ENCODE measurements at regions not wholly inside any gene's neighbourhood (a gene's known extent, or its start where the extent isn't known, plus 50 kb on each side); places are given as distances from the start of the nearest gene placed in this dataset.

DNA sequence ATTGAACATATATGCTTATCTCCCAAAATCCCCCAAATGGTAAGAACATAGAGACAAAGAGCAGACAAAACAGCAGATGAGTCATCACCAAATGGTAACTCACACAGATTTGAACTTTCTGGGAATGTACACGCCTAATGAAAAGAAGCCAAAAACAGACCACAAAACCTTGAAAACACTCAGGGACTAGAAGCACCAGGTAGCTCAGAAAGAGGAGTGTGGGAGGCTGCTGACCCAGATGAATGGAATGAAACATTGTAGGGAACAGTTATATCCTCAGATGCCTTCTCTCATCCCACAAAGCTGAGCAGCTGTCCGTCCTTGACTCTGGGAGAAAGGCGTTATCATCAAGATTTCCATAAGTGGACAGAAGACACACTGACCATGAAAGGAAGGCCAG, 307.0 kb upstream of the USP25 start:
- no peaks in the 10 kb centered on the region for H3K4me1 ChIP-seq
- H3K27me3 ChIP-seq: no peaks in the 10 kb centered on the region
- TF ChIP-seq, protein P1, sequence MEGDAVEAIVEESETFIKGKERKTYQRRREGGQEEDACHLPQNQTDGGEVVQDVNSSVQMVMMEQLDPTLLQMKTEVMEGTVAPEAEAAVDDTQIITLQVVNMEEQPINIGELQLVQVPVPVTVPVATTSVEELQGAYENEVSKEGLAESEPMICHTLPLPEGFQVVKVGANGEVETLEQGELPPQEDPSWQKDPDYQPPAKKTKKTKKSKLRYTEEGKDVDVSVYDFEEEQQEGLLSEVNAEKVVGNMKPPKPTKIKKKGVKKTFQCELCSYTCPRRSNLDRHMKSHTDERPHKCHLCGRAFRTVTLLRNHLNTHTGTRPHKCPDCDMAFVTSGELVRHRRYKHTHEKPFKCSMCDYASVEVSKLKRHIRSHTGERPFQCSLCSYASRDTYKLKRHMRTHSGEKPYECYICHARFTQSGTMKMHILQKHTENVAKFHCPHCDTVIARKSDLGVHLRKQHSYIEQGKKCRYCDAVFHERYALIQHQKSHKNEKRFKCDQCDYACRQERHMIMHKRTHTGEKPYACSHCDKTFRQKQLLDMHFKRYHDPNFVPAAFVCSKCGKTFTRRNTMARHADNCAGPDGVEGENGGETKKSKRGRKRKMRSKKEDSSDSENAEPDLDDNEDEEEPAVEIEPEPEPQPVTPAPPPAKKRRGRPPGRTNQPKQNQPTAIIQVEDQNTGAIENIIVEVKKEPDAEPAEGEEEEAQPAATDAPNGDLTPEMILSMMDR (IDR thresholded peaks at IDR 0.05): no peak
- no peaks in the 10 kb centered on the region for H3K36me3 ChIP-seq
- H3K4me3 ChIP-seq: no peak overlapping the region
- no peak for ATAC-seq
- no peak overlapping the region for H3K27ac ChIP-seq
- DNase-seq: no peak
- intact Hi-C loops (cut with DNase I): no loop called here
- H3K9me3 ChIP-seq: no peaks in the 10 kb centered on the region

DNA sequence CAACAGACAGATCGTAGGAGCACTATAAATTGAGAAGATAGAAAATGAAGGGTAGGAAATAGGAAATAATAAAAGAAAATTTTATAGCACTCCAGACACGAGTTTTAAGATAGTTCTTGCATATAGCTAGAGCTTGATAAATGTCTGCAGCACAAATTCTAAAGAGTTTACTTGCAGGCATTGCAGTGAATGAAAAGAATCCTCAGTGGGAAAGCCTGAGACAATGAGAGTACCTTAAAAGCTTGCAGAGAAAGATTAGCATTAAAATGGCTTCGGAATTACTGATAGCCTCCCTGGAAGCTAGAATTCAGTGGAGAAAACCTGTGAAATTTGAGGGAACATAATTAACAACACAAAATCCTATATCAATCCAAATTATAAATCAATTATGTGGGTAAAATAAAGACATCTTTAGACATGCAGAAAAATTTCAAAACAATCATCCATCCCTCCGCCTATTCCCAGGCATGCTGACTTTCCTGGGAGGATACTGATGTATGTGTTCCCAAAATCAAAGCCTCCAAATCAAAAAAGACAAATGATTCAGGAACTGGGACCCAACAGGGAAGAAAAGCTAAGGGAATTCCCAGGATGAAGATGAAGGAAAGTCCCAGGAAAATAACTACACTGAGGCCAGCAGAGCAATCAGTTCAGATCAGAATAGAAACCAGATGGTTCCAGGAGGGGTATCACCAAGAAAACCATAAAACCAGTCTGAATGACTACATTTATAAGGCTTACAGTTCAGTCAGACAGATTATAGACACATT, 305.9 kb upstream of the USP25 start:
- Histone ChIP-seq H3K27me3 (no peaks in the 10 kb centered on the region), H3K4me3 (no peak overlapping the region), H3K4me1 (no peaks in the 10 kb centered on the region), H3K36me3 (no peaks in the 10 kb centered on the region), H3K27ac (no peak overlapping the region), H3K9me3 (no peaks in the 10 kb centered on the region)
- no peak for DNase-seq
- no peak for ATAC-seq
- intact Hi-C loops (cut with DNase I): no loop called here
- TF ChIP-seq, protein P1 (IDR thresholded peaks at IDR 0.05): no peak

DNA sequence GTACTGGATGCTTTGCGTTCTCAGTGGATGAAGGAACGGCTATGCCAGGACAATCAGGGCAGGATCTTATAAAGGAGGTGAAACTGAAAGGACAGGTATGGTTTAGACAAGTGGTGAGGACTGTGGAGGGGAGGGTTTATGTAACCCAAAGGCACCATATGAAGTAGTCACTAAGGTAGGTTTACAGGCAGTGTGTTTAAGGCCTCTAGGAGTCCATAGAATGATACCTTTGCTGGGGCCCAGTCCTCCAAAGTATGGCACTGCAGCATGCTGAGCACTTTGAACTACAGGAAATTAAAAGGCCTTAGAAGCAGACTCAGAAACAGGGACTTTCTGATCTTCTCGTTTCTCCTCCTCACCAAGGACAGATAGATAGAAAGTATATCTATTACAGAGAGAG, 304.7 kb upstream of the USP25 start:
- Histone ChIP-seq H3K27me3 (no peaks in the 10 kb centered on the region), H3K4me1 (no peaks in the 10 kb centered on the region), H3K4me3 (no peak overlapping the region), H3K9me3 (no peaks in the 10 kb centered on the region), H3K27ac (no peak overlapping the region), H3K36me3 (no peaks in the 10 kb centered on the region)
- ATAC-seq (no peak), DNase-seq (no peak)
- TF ChIP-seq, protein P1 (IDR thresholded peaks at IDR 0.05): no peak
- intact Hi-C loops (cut with DNase I): no loop called here

DNA sequence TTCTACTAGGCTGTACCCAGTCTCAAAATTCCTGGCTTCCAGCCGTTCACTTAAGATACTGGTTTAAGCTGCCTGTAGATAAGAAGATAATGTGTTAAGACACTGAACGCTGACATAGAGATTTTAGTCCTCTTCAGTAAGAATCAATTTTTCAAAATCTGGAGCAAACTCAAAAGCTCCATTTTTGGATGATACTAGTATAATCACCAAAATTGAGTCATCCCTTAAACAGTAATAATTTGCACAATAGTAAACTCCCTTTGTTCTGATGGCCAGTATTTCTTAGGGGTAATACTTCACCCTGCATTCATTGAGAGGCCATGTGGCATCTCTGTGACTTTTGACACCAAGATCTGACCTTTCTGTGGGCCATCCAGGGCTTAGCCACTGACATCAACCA, 299.8 kb upstream of the USP25 start:
- Histone ChIP-seq H3K36me3 (no peaks in the 10 kb centered on the region), H3K4me1 (no peaks in the 10 kb centered on the region), H3K27ac (no peak overlapping the region), H3K9me3 (no peaks in the 10 kb centered on the region), H3K4me3 (no peak overlapping the region), H3K27me3 (no peaks in the 10 kb centered on the region)
- TF ChIP-seq, protein P1 (IDR thresholded peaks at IDR 0.05): no peak
- ATAC-seq (no peak), DNase-seq (no peak)
- intact Hi-C loops (cut with DNase I): no loop called here

DNA sequence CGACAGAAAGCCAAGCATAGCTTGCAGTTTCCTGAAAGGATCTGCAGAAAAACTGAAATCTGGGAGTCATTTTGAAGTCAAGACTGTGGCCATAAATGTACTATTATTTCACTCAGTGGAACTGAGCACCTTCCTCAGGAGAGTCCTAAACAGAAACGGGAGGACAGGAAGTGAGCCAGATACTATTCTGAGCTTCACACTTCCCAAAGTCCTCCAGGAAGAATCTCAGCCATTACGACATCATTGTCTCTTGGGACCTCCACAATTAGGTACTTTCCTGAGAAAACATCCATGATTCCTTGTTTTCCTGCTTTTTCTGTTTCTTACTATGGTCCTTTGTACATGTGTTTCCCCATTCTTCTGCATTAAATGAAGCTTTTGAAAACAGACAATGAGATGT, 299.2 kb upstream of the USP25 start:
- H3K4me3 ChIP-seq: no peak overlapping the region
- ATAC-seq (no peak), DNase-seq (no peak)
- TF ChIP-seq, protein P1 (IDR thresholded peaks at IDR 0.05): no peak
- H3K27ac ChIP-seq: no peak overlapping the region
- H3K9me3 ChIP-seq: no peaks in the 10 kb centered on the region
- H3K27me3 ChIP-seq: no peaks in the 10 kb centered on the region
- intact Hi-C loops (cut with DNase I): no loop called here
- H3K36me3 ChIP-seq: no peaks in the 10 kb centered on the region
- no peaks in the 10 kb centered on the region for H3K4me1 ChIP-seq

DNA sequence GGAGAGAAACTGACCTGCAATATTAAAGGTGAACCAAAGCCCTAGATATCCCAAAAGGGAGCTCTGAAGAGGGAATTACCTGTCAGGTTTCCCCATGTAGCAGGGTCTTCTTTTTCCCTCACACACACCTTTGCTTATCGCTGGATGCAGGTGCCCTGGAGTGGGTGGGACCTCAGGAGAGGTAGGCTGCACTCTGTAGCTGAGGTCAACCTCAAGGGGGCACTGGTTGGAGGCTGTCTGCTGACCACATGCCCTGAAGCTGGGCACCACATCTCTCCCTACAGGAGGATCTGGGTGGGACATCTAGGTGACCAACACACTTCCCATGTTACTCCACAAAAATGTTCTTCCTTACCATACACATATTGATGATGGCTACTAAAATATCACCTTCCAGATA, 298.7 kb upstream of the USP25 start:
- H3K27ac ChIP-seq: no peak overlapping the region
- DNase-seq (no peak), ATAC-seq (no peak)
- no peaks in the 10 kb centered on the region for H3K4me1 ChIP-seq
- no peak overlapping the region for H3K4me3 ChIP-seq
- H3K9me3 ChIP-seq: no peaks in the 10 kb centered on the region
- TF ChIP-seq, protein P1 (IDR thresholded peaks at IDR 0.05): no peak
- no peaks in the 10 kb centered on the region for H3K36me3 ChIP-seq
- intact Hi-C loops (cut with DNase I): no loop called here
- H3K27me3 ChIP-seq: no peaks in the 10 kb centered on the region
